T-helper 2 cell treated with Interferon-gamma antibody and Interleukin-4, amounts not matched to agents 5 μg/mL and 100 μg/mL, for 36 hours (primary cell): ENCODE measurements at regions not wholly inside any gene's neighbourhood (a gene's known extent, or its start where the extent isn't known, plus 50 kb on each side); places are given as distances from the start of the nearest gene placed in this dataset.

Source experiments
- DNase-seq: peaks from one replicate; pipeline ENCODE4 v3.0.0; 2021; ENCODE audit warnings: low spot score
- H3K27ac Mint-ChIP-seq: one replicate; pipeline ENCODE4 v1.8.0; 2021; ENCODE audit warnings: mild to moderate bottlenecking, mixed read lengths
- H3K27me3 Mint-ChIP-seq: one replicate; pipeline ENCODE4 v1.8.0; 2021; ENCODE audit warnings: low read depth, mixed read lengths
- H3K36me3 Mint-ChIP-seq: one replicate; pipeline ENCODE4 v1.8.0; 2021; ENCODE audit warnings: low read depth, mixed read lengths
- H3K4me1 Mint-ChIP-seq: one replicate; pipeline ENCODE4 v1.8.0; 2021; ENCODE audit warnings: low read depth, mixed read lengths
- H3K4me3 Mint-ChIP-seq: one replicate; pipeline ENCODE4 v1.8.0; 2022; ENCODE audit warnings: mild to moderate bottlenecking, moderate library complexity, mixed read lengths
- H3K9me3 Mint-ChIP-seq: one replicate; pipeline ENCODE4 v1.8.0; 2021; ENCODE audit warnings: mixed read lengths

GRCh38 chr12:25424211-25424731 lies 128.8 kb downstream of the LMNTD1 start:
- no peaks in the 10 kb centered on the region for H3K9me3 Mint-ChIP-seq
- no peaks in the 10 kb centered on the region for H3K36me3 Mint-ChIP-seq
- H3K27ac Mint-ChIP-seq = no peak overlapping the region
- H3K4me1 Mint-ChIP-seq = peaks cover 2% of the 10 kb centered on the region
- no peak overlapping the region for H3K4me3 Mint-ChIP-seq
- DNase-seq = no peak
- H3K27me3 Mint-ChIP-seq = peaks cover 22% of the 10 kb centered on the region

DNA sequence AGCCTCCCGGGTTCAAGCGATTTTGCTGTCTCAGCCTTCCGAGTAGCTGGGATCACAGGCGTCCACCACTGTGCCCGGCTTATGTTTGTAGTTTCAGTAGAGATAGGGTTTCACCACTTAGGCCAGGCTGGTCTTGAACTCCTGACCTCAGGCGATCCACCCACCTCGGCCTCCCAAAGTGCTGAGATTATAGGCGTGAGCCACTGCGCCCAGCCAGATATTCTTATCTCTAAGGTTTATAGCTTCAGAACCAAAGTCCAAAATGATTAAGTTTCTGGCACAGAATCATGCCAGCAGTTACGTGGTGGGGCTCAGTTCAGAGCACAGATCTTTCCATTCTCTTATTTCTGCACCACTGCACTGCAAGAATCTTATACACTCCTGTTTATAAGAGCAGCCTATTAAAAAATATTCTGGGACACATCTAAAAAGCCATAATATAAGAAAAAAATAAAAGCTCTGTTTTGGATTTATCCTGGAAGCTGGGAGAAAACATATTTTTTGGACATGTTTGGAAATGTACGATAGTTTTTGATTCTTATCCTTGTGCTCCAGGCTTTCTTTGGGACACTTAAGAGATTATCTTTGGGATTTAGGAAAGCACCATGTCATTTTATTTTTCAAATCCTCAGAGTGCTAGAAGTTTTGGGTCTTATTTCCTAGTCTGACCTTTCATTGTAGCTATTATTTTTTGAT lies 129.6 kb downstream of the LMNTD1 start:
- Mint-ChIP-seq H3K4me3 (no peak overlapping the region), H3K4me1 (peaks cover 2% of the 10 kb centered on the region), H3K9me3 (no peaks in the 10 kb centered on the region), H3K36me3 (no peaks in the 10 kb centered on the region), H3K27me3 (peaks cover 22% of the 10 kb centered on the region), H3K27ac (no peak overlapping the region)
- DNase-seq = no peak

DNA sequence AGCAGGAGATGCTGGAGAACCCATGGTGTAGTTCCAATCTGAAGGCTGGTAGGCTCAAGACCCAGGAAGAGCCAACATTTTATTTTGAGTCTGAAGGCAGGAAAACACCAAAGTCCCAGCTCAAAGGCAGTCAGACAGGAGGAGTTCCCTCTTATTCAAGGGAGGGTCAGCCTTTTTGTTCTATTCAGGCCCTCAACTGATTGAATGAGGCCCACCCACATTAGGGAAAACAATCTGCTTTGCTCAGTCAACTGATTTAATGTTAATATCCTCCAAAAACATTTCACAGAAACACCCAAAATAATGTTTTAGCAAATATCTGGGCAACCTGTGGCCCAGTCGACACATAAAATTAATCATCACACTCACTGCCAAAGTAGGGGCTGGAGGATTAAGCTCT lies 130.8 kb downstream of the LMNTD1 start:
- Mint-ChIP-seq H3K4me3 (no peak overlapping the region), H3K27ac (no peak overlapping the region), H3K9me3 (no peaks in the 10 kb centered on the region), H3K36me3 (no peaks in the 10 kb centered on the region), H3K27me3 (peaks cover 22% of the 10 kb centered on the region), H3K4me1 (peaks cover 2% of the 10 kb centered on the region)
- no peak for DNase-seq

GRCh38 chr12:25421651-25422167 lies 131.4 kb downstream of the LMNTD1 start:
- no peak for DNase-seq
- H3K27ac Mint-ChIP-seq = no peak overlapping the region
- peaks cover 2% of the 10 kb centered on the region for H3K4me1 Mint-ChIP-seq
- H3K9me3 Mint-ChIP-seq = no peaks in the 10 kb centered on the region
- peaks cover 25% of the 10 kb centered on the region for H3K27me3 Mint-ChIP-seq
- H3K36me3 Mint-ChIP-seq = no peaks in the 10 kb centered on the region
- H3K4me3 Mint-ChIP-seq = no peak overlapping the region

- H3K27me3 Mint-ChIP-seq = peaks cover 28% of the 10 kb centered on the region
- H3K9me3 Mint-ChIP-seq = no peaks in the 10 kb centered on the region
- DNase-seq = no peak
- no peaks in the 10 kb centered on the region for H3K36me3 Mint-ChIP-seq
- H3K27ac Mint-ChIP-seq = no peak overlapping the region
- H3K4me1 Mint-ChIP-seq = peaks cover 2% of the 10 kb centered on the region
- H3K4me3 Mint-ChIP-seq = no peak overlapping the region
Observed at GRCh38 chr12:25420116-25420515, 133.0 kb downstream of the LMNTD1 start.

DNA sequence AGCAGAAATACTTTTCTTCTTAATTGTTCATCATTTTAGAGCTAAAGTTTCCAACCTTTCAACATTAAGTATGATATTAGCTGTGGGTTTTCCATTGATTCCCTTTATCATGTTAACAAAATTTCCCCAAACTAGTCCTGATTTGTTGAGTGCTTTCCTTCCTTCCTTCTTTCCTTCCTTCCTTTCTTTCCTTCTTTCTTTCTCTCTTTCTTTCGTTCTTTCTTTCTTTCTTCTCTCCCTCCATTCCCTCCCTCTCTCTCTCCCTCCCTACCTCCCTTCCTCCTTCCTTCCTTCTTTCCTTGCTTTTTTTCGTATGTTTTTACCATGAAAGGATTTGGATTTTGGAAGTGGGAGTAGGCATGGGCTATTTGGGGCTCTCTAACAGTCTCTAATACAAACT lies 133.5 kb downstream of the LMNTD1 start:
- H3K36me3 Mint-ChIP-seq = no peaks in the 10 kb centered on the region
- peaks cover 2% of the 10 kb centered on the region for H3K4me1 Mint-ChIP-seq
- H3K27me3 Mint-ChIP-seq = peaks cover 32% of the 10 kb centered on the region
- no peak for DNase-seq
- no peak overlapping the region for H3K27ac Mint-ChIP-seq
- no peak overlapping the region for H3K4me3 Mint-ChIP-seq
- no peaks in the 10 kb centered on the region for H3K9me3 Mint-ChIP-seq

DNA sequence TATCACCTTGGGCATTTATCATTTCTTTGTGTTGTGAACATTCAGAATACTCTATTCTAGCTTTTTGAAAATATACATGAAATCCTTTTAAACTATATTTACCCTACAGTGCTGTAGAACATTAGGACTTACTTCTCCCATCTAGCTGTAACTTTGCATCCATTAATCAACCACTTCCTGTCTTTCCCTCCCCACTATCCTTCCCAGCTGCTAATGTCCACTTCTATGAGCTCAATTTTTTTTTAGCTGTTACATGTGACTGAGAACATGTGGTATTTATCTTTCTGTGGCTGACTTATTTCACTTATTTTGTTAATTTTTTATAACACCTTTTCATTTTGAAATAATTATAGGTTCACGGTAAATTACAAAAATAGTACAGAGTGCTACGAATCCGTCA lies 136.0 kb downstream of the LMNTD1 start:
- no peak for DNase-seq
- H3K36me3 Mint-ChIP-seq = no peaks in the 10 kb centered on the region
- H3K27me3 Mint-ChIP-seq = peaks cover 39% of the 10 kb centered on the region
- H3K9me3 Mint-ChIP-seq = no peaks in the 10 kb centered on the region
- no peak overlapping the region for H3K4me3 Mint-ChIP-seq
- peaks cover 2% of the 10 kb centered on the region for H3K4me1 Mint-ChIP-seq
- no peak overlapping the region for H3K27ac Mint-ChIP-seq

- Mint-ChIP-seq H3K27ac (no peak overlapping the region), H3K4me3 (no peak overlapping the region), H3K4me1 (peaks cover 1% of the 10 kb centered on the region), H3K9me3 (no peaks in the 10 kb centered on the region), H3K36me3 (no peaks in the 10 kb centered on the region), H3K27me3 (peaks cover 38% of the 10 kb centered on the region)
- no peak for DNase-seq
Observed at GRCh38 chr12:25416516-25416915, 136.6 kb downstream of the LMNTD1 start.

DNA sequence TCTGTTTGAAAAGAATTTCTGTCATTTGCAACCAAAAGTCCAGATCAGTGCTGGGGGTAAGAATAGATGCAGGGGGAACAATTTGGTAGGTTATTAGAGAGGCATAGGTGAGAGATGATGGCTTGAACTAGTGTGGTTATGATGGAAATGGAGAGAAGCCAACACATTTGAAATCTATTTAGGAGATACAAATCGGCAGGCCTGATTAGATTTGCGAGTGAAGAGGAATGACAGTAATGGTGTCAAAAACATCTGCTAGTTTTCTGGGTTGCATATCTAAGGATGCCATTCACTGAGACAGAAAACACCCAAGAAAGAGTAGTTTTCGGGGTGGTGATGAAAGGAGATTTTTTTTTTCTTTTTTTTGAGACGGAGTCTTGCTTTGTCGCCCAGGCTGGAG lies 138.1 kb downstream of the LMNTD1 start:
- Mint-ChIP-seq H3K27me3 (peaks cover 38% of the 10 kb centered on the region), H3K4me1 (no peaks in the 10 kb centered on the region), H3K27ac (no peak overlapping the region), H3K9me3 (no peaks in the 10 kb centered on the region), H3K4me3 (no peak overlapping the region), H3K36me3 (no peaks in the 10 kb centered on the region)
- DNase-seq = no peak

DNA sequence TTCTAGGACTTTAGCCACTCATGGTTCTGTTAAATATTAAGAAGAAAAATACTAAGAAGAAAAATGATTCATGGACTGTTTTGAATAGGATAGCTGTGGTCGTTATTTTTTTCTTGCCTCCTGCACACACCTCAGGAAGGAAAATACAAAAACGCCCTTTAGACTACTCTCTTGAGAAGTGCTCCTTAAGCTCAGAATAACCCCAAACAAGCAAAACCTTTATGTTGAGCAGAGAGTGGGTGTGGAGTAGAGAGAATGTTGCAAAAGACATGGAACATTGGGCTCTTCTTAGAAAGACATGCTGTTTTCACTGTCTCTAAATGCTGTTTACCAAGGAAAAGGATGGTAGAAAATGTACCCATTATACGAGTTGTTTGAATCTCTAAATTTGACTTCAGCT lies 140.3 kb downstream of the LMNTD1 start:
- Mint-ChIP-seq H3K4me3 (no peak overlapping the region), H3K36me3 (no peaks in the 10 kb centered on the region), H3K27me3 (peaks cover 24% of the 10 kb centered on the region), H3K27ac (no peak overlapping the region), H3K9me3 (no peaks in the 10 kb centered on the region), H3K4me1 (no peaks in the 10 kb centered on the region)
- DNase-seq = no peak

DNA sequence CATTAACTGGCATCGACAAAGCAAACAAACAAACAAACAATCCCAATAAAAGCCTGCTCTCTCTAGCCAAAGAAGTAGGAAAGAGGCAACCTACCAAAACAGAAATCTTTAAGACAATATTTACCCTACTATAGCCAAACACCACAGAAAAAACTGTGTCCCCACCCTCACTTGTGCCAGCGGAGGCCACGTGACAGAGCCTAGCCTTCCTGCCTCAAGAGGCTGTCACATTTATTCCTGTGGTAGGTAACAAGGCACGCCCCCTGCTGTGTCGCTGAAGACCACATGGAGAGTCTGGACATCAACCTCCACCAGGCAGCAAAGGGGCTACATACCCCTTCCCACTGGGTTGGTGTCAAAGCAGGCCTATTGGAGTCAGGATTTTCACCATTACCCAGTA lies 148.1 kb downstream of the LMNTD1 start:
- peaks cover 31% of the 10 kb centered on the region for H3K27me3 Mint-ChIP-seq
- H3K9me3 Mint-ChIP-seq = peaks cover 12% of the 10 kb centered on the region
- no peak overlapping the region for H3K27ac Mint-ChIP-seq
- DNase-seq = no peak
- H3K36me3 Mint-ChIP-seq = peaks cover 1% of the 10 kb centered on the region
- no peak overlapping the region for H3K4me3 Mint-ChIP-seq
- H3K4me1 Mint-ChIP-seq = peaks cover 3% of the 10 kb centered on the region

GRCh38 chr12:25401547-25402345 lies 151.0 kb upstream of the KRAS start:
- DNase-seq = no peak
- peaks cover 1% of the 10 kb centered on the region for H3K36me3 Mint-ChIP-seq
- H3K9me3 Mint-ChIP-seq = peaks cover 17% of the 10 kb centered on the region
- peaks cover 3% of the 10 kb centered on the region for H3K4me1 Mint-ChIP-seq
- peaks cover 48% of the 10 kb centered on the region for H3K27me3 Mint-ChIP-seq
- no peak overlapping the region for H3K27ac Mint-ChIP-seq
- H3K4me3 Mint-ChIP-seq = no peak overlapping the region

- Mint-ChIP-seq H3K4me3 (no peak overlapping the region), H3K9me3 (peaks cover 14% of the 10 kb centered on the region), H3K4me1 (no peaks in the 10 kb centered on the region), H3K27me3 (peaks cover 44% of the 10 kb centered on the region), H3K36me3 (peaks cover 1% of the 10 kb centered on the region), H3K27ac (no peak overlapping the region)
- no peak for DNase-seq
Observed at GRCh38 chr12:25397001-25397400, 146.3 kb upstream of the KRAS start.

GRCh38 chr12:25395227-25395626 lies 144.5 kb upstream of the KRAS start:
- Mint-ChIP-seq H3K4me1 (no peaks in the 10 kb centered on the region), H3K27me3 (peaks cover 42% of the 10 kb centered on the region), H3K9me3 (peaks cover 7% of the 10 kb centered on the region), H3K4me3 (no peak overlapping the region), H3K27ac (no peak overlapping the region), H3K36me3 (no peaks in the 10 kb centered on the region)
- no peak for DNase-seq
